GM21528 (cell line): ENCODE measurements at regions not wholly inside any gene's neighbourhood (a gene's known extent, or its start where the extent isn't known, plus 50 kb on each side); places are given as distances from the start of the nearest gene placed in this dataset.

Experiments used
- ATAC-seq: cut with Tn5 transposase; IDR thresholded peaks from one replicate; pipeline ENCODE4 v1.9.1; 2021; ENCODE audit warnings: mild to moderate bottlenecking, moderate library complexity; ENCODE audit not compliant: unreplicated experiment, low FRiP score

DNA sequence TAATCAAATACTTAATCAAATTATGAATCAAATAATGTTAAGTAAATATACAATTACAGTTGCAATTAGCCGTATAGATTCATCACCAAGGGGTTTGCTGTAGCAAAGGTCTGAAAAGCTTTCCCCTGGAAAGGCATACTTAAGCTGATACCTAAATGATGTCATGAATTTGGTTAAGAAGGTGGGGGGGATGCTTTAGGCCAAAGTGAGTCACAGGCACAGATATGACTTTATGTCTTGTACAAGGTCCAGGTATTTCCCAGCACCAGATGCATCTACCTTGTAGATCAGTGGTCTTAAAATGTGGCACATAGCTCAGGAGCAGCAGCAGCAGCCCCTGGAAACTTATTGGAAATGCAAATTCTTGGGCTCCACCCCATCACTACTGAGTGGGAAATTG, 557.3 kb upstream of the CDH4 start:
- no peak for ATAC-seq

DNA sequence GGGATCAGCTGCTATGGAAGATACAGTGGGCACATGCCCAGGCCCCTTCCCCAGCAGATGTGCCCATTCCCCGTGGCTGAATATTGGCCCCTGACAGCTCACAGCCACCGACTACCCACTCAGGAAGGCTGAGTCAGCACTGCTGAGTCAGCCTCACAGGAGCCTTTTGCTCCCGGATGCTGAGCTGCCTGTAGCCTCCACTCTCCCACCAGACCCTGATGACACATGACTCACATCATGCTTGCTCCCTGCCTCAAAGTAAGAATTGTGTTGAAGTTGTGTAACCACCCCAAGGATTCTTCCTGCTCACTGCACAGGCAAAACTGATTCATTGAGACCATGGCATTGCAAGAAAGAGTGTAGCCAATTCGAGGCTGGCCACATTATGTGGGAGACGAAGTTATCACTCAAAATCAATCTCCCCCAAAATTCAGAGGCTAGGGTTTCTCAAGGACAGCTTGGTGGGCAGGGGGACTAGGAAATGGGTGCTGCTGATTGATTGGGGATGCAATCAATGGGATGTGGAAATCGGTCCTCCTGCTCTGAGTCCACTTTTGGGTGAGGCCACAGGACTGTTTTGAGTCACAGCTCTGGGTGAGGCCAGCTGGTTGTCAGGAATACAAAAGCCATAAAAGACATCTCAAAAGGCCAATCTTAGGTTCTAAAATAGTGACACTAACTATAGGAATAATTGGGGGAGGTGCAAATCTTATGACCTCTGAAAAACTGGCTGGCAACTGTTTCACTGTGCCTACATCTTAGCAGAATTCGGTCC, 556.6 kb upstream of the CDH4 start:
- ATAC-seq: no peak

DNA sequence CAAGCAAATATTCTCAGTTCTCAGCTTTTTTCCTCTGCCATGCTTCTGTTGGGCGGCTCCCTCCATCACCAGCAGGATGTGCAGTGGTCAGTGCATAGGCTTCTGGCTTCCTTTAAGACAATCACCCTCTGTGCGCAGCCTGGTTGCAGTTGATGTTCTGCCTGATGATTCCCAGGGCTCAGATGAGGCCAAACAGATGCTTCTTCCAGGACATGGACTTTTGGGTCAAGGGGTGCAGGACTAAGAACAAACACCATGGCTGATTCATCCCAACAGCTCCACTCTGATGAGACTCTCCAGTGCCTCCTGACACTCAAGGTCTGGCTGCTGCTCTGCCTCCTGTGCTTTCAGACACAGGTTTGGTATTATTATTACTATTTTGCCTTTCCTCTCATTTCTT, 554.8 kb upstream of the CDH4 start:
- no peak for ATAC-seq

DNA sequence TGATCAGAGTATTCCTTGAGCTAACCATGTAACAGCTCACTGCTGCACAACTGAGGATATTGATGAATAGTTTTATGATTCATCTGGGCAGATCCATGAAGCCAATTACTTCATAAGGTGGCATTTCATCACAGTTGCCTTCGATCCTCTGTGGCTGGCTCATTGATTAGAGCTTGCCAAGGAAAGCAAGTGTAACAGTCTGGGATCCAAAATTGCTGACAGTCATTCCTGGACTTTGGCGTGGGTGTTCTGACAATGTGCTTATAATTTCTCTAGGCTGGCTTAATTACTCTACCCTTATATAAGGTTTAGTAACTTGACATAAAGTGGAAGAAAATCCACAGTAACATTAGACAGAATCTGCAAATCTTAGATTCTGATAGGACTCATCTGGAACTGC, 551.3 kb upstream of the CDH4 start:
- no peak for ATAC-seq

DNA sequence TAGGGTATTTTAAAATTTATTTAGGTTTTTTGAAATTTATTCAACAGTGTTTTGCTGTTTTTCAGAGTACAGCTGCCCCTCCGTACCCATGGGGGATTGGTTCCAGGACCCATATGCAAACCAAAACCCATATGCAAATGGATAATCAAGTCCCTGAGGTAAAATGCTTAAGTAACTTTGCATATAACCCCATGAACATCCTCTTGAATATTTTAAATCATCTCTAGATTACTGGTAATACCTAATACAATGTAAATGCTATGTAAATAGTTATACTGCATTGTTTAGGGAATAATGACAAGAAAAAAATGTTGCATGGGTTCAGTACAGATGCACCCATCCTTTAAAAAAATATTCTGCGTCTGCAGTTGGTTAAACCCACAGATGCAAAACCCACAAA, 547.9 kb upstream of the CDH4 start:
- no peak for ATAC-seq

DNA sequence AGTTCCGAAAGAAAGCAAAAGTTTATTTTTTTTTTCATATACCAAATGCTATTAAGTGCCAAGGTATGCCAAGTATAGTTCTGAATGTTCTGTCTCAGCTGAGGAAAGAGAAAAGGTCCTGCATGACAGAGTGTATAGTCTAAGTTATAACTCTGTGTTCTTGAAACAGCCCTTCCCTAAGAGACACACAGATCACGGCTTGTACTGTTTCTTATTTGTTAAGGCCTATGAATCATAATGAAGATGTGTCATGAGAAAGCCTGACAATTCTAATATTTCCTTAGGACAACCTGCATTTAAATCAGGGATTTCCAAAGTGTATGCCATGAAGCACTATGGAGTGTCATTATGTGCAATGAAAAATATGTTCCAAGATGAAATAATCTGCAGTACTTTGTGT, 538.7 kb upstream of the CDH4 start:
- ATAC-seq: no peak

DNA sequence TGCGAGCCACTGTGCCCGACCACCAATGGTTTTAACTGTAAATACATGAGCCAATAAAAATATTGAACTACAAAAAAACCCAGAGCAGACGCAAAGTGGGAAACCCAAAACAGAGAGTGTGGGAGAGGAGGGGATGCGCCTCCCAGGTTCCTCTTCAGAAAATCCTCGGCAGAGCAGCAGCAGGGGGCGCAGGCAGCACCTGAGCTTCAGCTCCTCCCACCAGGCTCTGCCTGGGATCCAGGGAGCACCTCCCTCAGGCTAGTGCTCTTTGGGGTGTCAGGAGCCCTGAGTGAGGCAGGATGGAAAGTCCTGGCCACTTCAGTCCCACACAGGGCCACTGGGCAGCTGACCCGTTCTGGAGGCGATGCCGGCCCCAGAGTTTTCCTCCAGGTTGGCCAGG, 536.9 kb upstream of the CDH4 start:
- ATAC-seq: no peak

DNA sequence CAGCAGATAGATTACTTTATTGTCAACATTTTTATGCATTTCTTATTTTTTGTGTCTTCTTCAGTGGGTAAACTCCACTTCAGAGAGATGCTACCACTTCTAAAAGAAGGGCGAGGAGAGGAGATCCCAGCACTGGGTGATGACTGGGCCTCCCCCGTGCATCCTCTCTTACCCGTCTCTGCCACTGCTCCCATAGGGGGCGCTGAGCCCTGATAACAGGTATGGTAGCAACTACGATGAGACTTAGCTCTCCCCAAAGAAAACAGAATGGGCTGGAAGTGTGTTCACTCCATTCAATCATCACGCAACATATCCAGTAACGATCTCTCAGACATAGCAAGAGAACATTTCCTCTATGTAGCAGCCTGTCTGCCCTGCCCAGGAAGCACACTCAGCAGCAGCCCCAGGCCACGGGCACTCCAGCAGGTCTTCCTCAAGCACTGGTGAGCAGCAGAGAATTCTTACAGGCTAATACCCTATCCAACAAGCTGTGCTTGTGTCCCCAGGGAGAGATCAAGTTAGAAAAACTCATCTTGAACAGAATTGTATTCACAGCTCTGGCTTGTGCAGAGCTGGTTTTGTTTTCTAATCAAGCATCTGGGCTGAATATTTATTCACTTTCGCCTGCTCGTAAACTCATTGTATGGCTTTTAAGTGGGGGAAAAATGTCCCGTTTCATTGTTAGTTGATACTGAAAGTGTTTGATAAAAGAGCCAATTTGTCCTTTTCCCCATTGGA, 533.1 kb upstream of the CDH4 start:
- ATAC-seq: no peak

DNA sequence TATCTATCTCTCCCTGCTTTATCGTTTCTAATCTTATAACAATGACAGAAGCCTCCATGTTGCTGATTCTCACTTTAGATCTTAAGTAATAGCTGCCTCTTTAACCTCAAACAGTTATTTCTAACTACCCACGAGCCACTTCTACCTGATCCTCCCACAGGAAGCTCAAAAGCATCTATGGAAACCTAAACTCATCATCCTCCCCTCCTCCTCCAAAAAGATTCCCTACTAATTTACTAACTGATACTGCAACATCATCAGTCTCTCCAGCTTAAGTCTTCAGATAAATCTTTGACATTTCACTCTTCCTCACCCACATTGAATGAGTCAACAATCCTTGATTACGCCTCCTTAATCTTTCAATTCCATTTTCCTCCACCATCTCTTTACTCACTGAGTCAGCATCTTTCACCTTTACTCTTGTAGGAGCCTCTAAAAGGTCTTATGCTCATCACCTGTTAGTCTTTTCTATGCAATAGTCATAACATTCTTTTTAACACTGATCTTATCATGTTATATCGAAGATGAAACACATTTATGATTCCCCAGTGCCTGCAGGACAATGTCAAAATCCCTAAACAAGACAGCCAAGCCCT, 526.7 kb upstream of the CDH4 start:
- ATAC-seq: no peak

DNA sequence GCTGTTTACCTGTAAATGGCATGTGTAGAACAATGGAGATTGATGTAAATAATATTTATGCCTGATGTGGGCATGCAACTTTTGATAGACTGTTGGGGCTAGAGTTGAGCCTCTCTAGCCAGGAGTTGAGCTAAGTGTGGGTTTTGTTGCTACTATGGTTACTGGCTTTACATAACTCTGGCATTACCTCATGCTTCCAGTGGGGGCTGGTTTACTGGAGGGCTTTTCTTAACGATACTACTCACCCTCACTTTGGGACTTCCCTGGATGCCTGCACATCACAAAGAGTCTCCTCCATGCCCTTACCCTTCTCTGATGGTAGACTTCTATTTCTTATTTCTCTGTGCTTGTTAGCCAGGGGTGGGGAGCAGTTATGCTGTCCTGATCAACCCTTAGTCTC, 524.6 kb upstream of the CDH4 start:
- ATAC-seq: no peak

DNA sequence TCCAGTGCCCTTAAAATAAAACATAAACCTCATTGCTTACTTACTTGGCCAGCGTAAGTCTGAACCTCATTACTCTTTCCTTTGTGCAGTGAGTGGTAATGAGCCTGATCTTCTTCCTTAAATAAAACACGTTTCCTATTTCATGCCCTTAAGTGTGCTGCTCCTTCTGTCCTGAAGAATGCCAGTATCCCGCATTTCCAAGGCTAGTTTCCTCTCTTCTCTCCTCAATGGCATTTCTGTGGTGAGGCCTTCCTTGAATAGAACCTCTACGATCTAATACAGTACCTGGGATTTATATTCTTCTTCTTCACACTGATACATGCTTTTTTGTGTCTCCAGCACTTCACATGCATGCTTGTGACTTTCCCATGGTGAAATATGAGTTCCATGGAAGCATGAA, 523.4 kb upstream of the CDH4 start:
- ATAC-seq: no peak

DNA sequence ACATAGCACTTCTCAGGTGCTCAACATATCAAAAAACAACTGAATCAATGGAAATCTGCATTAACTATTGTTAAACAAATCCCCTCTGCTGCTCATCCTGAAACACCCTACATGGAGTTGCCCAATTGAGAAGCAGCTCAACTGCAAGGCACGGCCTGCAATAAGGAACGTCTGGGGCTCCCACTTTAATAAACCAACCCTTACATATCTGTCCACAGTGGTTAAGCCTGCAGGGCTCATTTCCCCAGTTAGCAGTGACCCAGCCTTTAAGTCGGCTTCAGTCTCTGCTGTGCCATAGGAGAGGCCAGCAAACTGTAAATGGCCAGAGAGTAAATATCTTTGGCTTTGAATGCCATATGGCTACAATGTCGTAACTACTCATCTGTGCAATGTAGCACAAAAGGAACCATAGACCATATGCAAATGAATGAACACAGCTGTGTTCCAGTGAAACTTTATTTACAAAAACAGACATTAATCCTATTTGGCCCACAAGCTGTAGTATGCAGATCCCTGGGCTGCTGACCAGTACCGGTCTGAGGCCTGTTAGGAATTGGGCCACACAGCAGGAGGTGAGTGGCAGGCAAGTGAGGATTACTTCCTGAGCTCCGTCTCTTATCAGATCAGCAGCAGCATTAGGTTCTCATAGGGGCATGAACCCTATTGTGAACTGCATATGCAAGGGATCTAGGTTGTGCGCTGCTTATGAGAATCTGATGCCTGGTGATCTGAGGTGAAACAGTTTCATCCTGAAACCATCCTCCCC, 522.7 kb upstream of the CDH4 start:
- ATAC-seq: no peak

DNA sequence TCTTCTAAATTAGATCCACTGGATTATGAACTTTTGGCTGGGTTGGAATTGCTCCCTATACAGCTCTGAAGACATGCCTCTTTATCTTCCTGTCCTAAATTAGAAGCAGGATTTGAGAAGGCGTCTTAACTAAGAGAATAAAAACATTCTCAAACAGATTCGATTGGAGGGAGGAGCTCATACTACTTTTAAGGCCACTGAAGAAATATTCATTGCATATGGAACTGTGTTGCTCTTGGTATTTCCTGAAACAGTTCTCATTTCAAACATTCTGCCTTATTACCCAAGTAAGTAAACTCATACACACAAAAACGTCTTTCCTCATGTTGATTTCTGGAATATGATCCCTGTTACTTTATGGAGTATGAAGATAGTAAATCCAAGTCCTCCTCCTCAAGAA, 519.7 kb upstream of the CDH4 start:
- ATAC-seq: no peak

DNA sequence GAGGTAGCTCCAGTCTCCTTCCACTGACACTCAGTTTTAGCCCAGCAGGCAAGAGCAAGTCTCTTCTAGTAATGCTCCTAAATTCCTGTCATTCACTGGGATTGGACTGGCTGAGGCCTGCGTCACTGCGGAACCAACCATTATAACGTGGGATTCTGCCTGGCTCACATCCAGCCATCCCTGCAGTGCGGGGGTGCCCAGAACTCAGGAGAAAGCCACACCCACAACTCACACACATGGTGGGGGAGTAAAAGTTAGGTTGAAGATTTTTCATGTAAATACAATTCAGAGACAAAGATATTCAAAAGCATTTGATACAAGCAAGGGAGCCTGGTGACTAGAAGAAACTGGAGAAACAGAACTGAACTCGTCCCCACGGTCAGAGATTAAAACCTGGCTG, 504.0 kb upstream of the CDH4 start:
- no peak for ATAC-seq

DNA sequence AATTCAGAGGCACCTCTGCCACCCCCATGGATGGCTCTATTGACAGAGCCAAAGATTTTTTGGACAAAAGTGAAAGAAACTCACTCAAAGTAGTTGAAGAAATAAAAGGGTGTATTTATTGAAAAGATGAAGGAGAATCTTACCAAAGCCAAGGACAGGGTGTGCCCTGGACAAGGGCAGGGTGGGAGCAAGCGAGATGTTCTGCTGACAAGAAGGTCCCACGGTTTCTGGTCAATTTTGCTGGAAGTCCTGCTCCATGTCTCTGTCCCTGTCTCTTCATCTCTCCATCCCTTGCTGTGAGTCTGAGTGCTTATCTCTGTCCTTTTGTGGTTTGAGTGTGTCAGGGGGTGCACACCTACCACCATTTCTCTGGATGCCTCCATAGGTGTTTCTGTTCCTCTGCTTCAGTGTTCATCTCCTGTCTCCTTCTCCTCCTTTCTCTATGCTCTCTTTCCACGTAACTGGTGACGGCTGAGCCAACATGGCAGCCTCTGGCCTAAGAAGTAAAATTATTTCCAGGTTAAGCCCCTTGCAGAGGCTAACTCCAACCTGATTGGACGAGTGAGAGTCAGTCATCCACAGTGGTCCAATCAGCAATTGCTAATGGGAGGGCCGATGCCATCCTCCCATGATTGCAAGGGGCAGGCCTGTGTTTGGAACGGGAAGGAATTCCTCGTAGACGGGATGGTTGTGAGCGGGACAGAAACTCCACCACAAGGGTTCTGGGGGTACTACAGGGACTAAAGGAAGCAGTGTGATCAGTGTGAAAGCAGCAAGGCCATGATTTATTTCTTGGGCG, 502.1 kb upstream of the CDH4 start:
- ATAC-seq: no peak

DNA sequence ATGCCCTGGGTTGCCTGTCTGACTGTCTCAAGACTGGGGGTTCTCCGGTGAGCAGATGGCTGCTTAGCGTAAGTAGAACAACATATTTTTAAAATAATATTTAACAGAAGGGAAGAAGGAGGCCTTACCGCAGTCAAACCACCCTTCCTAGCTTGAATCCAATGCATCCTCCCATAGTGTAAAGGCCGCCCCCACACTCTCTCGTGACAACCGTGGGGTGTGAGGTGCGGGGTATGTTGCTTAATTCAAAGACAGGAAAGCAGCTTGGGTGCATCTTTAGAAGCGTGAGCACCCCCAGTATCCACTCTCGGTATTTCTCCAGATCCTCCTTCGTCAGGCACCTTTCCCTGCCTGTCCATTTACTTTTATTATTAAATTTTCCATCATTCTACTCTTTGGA, 501.2 kb upstream of the CDH4 start:
- no peak for ATAC-seq

DNA sequence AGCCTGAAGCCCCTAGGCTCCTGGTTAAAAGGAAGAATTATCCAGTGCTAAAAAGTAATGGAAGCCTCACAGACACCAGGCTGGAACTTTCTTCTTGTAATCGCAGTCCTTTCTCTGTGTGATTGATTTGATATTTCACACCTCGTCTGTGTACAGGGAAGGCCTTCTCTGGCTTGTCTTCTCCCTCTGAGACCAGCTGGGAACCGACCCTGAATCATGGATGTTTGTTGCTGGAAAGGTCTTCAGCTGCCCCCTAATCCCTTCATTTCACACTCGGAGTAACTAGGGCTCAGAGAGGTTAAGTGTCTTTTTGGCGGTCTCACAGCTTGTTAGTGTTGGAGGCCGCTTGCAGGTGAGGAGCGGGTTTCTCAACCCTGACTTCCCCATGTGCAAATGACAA, 500.2 kb upstream of the CDH4 start:
- ATAC-seq: no peak

DNA sequence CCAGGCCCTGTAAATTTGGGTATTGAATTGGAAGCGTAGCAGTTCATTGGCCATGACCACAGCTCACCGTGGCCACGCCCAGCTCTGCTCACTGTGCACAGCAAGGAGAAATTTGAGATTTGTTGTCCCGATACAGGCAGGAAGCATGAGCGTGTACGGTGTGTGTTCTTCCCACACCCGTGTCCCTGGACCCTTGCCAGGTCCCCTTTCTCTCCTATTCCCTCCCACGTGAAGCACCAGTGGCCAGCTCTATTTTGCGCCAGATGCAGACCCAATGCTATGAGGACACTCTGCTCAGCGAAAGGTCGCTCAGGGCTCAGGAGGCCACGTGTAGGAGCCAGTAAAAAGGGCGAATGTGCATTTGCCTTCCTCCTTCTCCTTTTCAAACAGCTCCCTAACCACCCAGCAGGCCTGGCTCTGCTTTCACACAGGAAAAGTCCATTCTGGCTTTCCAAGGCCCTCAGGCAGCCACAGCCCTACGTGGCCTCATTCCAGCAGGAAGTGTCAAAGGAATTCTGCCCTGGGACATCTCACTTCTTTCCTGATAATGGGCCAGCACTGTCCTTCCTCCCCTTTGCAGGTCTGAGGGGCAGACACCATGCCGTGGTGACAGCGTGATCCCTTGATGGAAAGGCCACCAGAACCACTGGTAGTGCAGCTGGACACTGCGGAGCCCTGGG, 499.2 kb upstream of the CDH4 start:
- no peak for ATAC-seq

DNA sequence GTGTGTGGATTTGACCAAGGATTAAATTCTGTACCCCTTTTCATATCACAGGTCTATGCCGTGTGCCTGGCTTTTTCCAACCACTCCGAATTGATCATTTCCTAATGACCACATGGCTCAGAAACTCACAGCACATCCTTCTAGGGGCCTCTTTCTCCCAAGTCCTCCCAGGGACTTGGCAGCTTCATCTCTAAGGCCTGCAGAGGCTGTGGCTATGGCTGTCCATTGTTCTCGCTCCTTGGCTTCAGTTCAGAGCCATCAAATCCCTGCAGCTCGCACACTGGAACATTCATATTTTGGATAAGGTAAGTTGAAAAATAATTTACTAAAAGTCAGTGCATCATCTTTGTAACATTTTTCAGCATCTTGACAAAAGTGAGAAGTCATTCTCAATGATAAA, 497.2 kb upstream of the CDH4 start:
- no peak for ATAC-seq

DNA sequence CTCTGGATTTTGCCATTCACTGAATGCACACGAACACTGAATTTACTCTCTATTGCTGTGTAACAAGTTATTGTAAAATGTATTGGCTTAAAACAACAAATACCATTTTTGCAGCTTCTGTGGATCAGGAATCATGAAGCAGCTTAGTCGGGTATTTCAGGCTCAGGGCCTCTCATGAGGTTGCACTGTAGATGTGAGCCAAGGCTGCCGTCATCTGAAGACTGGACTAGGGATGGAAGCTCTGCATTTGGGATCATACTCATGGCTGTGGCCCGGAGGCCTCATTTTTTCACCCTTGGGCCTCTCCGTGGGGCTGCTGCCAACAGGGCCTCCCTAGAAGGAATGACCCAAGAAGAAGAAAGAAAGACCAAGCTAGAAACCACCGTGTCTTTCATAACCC, 492.4 kb upstream of the CDH4 start:
- ATAC-seq: no peak
